Fibroblast of skin of left quadriceps (primary cell): ENCODE measurements at regions not wholly inside any gene's neighbourhood (a gene's known extent, or its start where the extent isn't known, plus 50 kb on each side); places are given as distances from the start of the nearest gene placed in this dataset.
A peak's percentile ranks its signal among the peaks of the same experiment; 100 is the strongest.
"Not testable (repeated sequence)": the region's sequence is repeated elsewhere in the genome, so short reads cannot be mapped to it uniquely, and the experiment has no call there.

ENCODE experiments used
- DNase-seq, 2 experiments: peaks; one replicate each; pipeline ENCODE4 v3.0.0-alpha.2; 2013; ENCODE audit warnings: low read depth in 2 of 2

GRCh38 chr17:62197156-62197555, 132.1 kb upstream of the MED13 start:
- DNase-seq: not testable (repeated sequence)

- DNase-seq: not testable (repeated sequence)
Observed at GRCh38 chr17:62196587-62196986, 131.5 kb upstream of the MED13 start.

GRCh38 chr17:62194401-62194800, 129.3 kb upstream of the MED13 start:
- no peak for DNase-seq

- DNase-seq: no peak
Observed at GRCh38 chr17:62193249-62193648, 128.2 kb upstream of the MED13 start.

GRCh38 chr17:62191390-62192361, 126.6 kb upstream of the MED13 start:
- no peak for DNase-seq

GRCh38 chr17:62189377-62189776, 124.3 kb upstream of the MED13 start:
- DNase-seq: no peak

- no peak for DNase-seq
Observed at GRCh38 chr17:62188713-62189112, 123.6 kb upstream of the MED13 start.

- DNase-seq: no peak
Observed at GRCh38 chr17:62187681-62188080, 122.6 kb upstream of the MED13 start.

- DNase-seq: no peak
Observed at GRCh38 chr17:62186841-62187240, 121.8 kb upstream of the MED13 start.

GRCh38 chr17:62180772-62181171, 115.7 kb upstream of the MED13 start:
- DNase-seq: no peak

- peak in 1 of 2 experiments; percentile 6 for DNase-seq
Observed at GRCh38 chr17:62179525-62180161, 114.6 kb upstream of the MED13 start.

- no peak for DNase-seq
Observed at GRCh38 chr17:62178579-62178978, 113.5 kb upstream of the MED13 start.

GRCh38 chr17:62172492-62173291, 107.6 kb upstream of the MED13 start:
- DNase-seq: no peak

GRCh38 chr17:62167076-62167475, 102.0 kb upstream of the MED13 start:
- DNase-seq: no peak

GRCh38 chr17:62164747-62165722, 100.0 kb upstream of the MED13 start:
- no peak for DNase-seq

- DNase-seq: no peak
Observed at GRCh38 chr17:62163847-62164246, 98.8 kb upstream of the MED13 start.

GRCh38 chr17:62162898-62163297, 97.8 kb upstream of the MED13 start:
- no peak for DNase-seq

- DNase-seq: no peak
Observed at GRCh38 chr17:62161405-62162148, 96.5 kb upstream of the MED13 start.

GRCh38 chr17:62160816-62161215, 95.7 kb upstream of the MED13 start:
- no peak for DNase-seq

GRCh38 chr17:62159994-62160393, 94.9 kb upstream of the MED13 start:
- no peak for DNase-seq
